ENCODE measurements at regions not wholly inside any gene's neighbourhood (a gene's known extent, or its start where the extent isn't known, plus 50 kb on each side); places are given as distances from the start of the nearest gene placed in this dataset.
A peak's percentile ranks its signal among the peaks of the same experiment; 100 is the strongest.

DNA sequence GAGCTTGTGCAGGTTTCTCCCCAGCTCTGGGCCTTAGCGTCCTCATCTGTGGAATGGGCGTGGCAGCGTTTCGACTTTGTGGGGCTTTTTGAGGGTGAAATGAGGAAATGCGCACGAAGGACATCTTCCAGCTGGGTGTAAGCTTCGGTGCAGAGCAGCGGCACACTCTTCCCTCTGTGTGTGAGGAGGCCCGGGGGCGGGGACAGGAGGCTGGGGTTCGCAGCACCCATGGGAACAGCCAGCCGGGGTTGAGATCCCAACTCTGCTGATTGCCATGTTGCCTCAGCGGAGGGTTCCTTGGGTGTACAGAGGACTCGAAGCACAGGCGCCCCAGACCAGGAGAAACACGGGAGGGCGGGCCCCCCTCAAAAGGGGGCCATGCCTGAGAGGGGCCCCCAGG, 265.6 kb downstream of the NSG2 start:
- H3K4me1 ChIP-seq, result peaks cover 5% of the 10 kb centered on the region
- peak overlapping the region; percentile 87 for H3K4me2 ChIP-seq
- no peaks in the 10 kb centered on the region for H3K79me2 ChIP-seq (ENCODE audit: low read depth)
- H3K27me3 ChIP-seq, result peaks cover 13% of the 10 kb centered on the region
- peak overlapping the region; percentile 81 for H2AFZ ChIP-seq (replicated peaks)
- H3K4me3 ChIP-seq, result no peak overlapping the region
- no peaks in the 10 kb centered on the region for H3K36me3 Mint-ChIP-seq
- peak overlapping the region; percentile 62 for H3K27ac Mint-ChIP-seq
- peak overlapping the region; percentile 78 for H3K4me3 Mint-ChIP-seq
- peaks cover 14% of the 10 kb centered on the region for H3K27me3 Mint-ChIP-seq (ENCODE audit: insufficient read depth, low read depth)
- H3K9ac ChIP-seq, result no peak overlapping the region
- no peaks in the 10 kb centered on the region for H3K9me3 Mint-ChIP-seq
- H3K9me3 ChIP-seq (ENCODE audit: low read depth), result no peaks in the 10 kb centered on the region
- no peak for TF ChIP-seq EZH2 (IDR thresholded peaks at IDR 0.05)
- no peak for TF ChIP-seq CTCF (IDR thresholded peaks at IDR 0.05)
- no peak for TF ChIP-seq EZH2phosphoT487 (IDR thresholded peaks at IDR 0.05)
- H3F3A ChIP-seq (ENCODE audit: low read depth), result no peaks in the 10 kb centered on the region
- no peaks in the 10 kb centered on the region for H3K36me3 ChIP-seq
- no peaks in the 10 kb centered on the region for H4K20me1 ChIP-seq (ENCODE audit: low read depth)
- DNase-seq (ENCODE audit: low spot score), result no peak
- no peak overlapping the region for H3K27ac ChIP-seq
- peaks cover 22% of the 10 kb centered on the region for H3K4me1 Mint-ChIP-seq

DNA sequence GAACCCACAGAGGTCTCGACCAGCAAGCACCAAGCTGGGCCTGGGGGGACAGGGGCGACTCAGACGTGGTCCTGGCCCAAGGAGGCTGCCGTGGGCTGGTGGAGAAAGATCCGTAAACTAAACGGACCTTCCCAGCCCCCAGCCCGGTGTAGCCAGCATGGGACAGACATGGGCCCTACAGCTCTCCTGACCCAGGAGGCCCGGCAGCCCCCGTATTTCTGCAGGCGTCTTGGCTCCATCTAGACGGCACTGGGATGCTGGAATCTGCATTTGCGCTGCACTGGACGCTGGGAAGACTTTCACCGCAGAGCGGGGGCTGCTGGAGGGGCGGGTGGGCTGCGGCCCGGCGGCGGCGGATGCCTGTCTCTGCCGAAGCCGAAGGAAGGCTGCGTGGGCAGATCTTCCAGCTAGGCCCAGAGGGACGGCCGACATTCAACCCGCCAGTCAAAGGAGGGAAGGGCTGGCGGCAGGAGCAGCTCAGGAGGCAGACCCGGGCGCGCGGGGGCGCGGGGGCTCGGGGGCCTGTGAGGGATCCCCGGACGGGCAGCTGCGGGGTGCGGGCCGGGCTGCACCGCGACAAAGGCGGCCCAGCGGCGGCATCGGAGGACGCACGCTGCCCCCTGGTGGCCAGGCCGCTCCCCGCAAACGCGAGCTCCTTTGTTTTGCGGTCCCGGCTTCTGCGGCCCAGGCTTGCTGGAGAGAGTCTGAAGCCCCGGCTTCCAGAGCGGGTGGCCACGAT, 266.2 kb downstream of the NSG2 start:
- Histone ChIP-seq H2AFZ (replicated peaks) (peak overlapping the region; percentile 81), H3K27ac (no peak overlapping the region)
- H3K27me3 Mint-ChIP-seq (ENCODE audit: insufficient read depth, low read depth), result peaks cover 16% of the 10 kb centered on the region

GRCh38 chr5:174312270-174312617, 266.7 kb downstream of the NSG2 start:
- no peak overlapping the region for H2AFZ ChIP-seq (replicated peaks)
- no peak for TF ChIP-seq CTCF (IDR thresholded peaks at IDR 0.05)
- TF ChIP-seq EZH2 (IDR thresholded peaks at IDR 0.05), result no peak
- TF ChIP-seq EZH2phosphoT487 (IDR thresholded peaks at IDR 0.05), result no peak
- no peaks in the 10 kb centered on the region for H3K36me3 Mint-ChIP-seq

More for the DNA sequence above, 266.2 kb downstream of the NSG2 start:
- Histone ChIP-seq H3K9ac (no peak overlapping the region), H3K4me3 (peak overlapping the region; percentile 48), H3K4me2 (peak overlapping the region; percentile 87), H3F3A (ENCODE audit: low read depth) (no peaks in the 10 kb centered on the region), H3K36me3 (no peaks in the 10 kb centered on the region), H3K9me3 (ENCODE audit: low read depth) (no peaks in the 10 kb centered on the region), H3K4me1 (peaks cover 5% of the 10 kb centered on the region), H3K27me3 (peaks cover 13% of the 10 kb centered on the region), H3K79me2 (ENCODE audit: low read depth) (no peaks in the 10 kb centered on the region), H4K20me1 (ENCODE audit: low read depth) (no peaks in the 10 kb centered on the region)
- H3K9me3 Mint-ChIP-seq, result no peaks in the 10 kb centered on the region
- H3K36me3 Mint-ChIP-seq, result no peaks in the 10 kb centered on the region
- H3K4me1 Mint-ChIP-seq, result peaks cover 18% of the 10 kb centered on the region
- no peak overlapping the region for H3K27ac Mint-ChIP-seq
- peak overlapping the region; percentile 72 for H3K4me3 Mint-ChIP-seq
- DNase-seq (ENCODE audit: low spot score), result peak; percentile 91
- TF ChIP-seq CTCF (IDR thresholded peaks at IDR 0.05) (peak; percentile 94), EZH2 (IDR thresholded peaks at IDR 0.05) (peak; percentile 66), EZH2phosphoT487 (IDR thresholded peaks at IDR 0.05) (peak; percentile 41)

More at GRCh38 chr5:174312270-174312617, 266.7 kb downstream of the NSG2 start:
- Histone ChIP-seq H3K9ac (no peak overlapping the region), H3K4me1 (peaks cover 5% of the 10 kb centered on the region), H3K27ac (no peak overlapping the region), H3K4me2 (peak overlapping the region; percentile 87), H4K20me1 (ENCODE audit: low read depth) (no peaks in the 10 kb centered on the region), H3K79me2 (ENCODE audit: low read depth) (no peaks in the 10 kb centered on the region), H3K36me3 (no peaks in the 10 kb centered on the region), H3K27me3 (peaks cover 13% of the 10 kb centered on the region), H3F3A (ENCODE audit: low read depth) (no peaks in the 10 kb centered on the region), H3K4me3 (no peak overlapping the region), H3K9me3 (ENCODE audit: low read depth) (no peaks in the 10 kb centered on the region)
- DNase-seq (ENCODE audit: low spot score), result no peak
- H3K27me3 Mint-ChIP-seq (ENCODE audit: insufficient read depth, low read depth), result peaks cover 16% of the 10 kb centered on the region
- H3K4me1 Mint-ChIP-seq, result peaks cover 15% of the 10 kb centered on the region
- peak overlapping the region; percentile 34 for H3K4me3 Mint-ChIP-seq
- peak overlapping the region; percentile 20 for H3K27ac Mint-ChIP-seq
- no peaks in the 10 kb centered on the region for H3K9me3 Mint-ChIP-seq

Measured in neural progenitor cell (in vitro differentiated cells).